ENCODE measurements at regions not wholly inside any gene's neighbourhood (a gene's known extent, or its start where the extent isn't known, plus 50 kb on each side); places are given as distances from the start of the nearest gene placed in this dataset.

GRCh38 chr2:76385943-76386342 lies 675.2 kb upstream of the GCFC2 start:
- no peak overlapping the region for H3K4me3 ChIP-seq (replicated peaks in 1 of 2; ENCODE audit: low read depth in 2 of 2, low read length in 2 of 2)
- no peak for DNase-seq (ENCODE audit: low read depth in 2 of 2)
- TF ChIP-seq, protein P1, sequence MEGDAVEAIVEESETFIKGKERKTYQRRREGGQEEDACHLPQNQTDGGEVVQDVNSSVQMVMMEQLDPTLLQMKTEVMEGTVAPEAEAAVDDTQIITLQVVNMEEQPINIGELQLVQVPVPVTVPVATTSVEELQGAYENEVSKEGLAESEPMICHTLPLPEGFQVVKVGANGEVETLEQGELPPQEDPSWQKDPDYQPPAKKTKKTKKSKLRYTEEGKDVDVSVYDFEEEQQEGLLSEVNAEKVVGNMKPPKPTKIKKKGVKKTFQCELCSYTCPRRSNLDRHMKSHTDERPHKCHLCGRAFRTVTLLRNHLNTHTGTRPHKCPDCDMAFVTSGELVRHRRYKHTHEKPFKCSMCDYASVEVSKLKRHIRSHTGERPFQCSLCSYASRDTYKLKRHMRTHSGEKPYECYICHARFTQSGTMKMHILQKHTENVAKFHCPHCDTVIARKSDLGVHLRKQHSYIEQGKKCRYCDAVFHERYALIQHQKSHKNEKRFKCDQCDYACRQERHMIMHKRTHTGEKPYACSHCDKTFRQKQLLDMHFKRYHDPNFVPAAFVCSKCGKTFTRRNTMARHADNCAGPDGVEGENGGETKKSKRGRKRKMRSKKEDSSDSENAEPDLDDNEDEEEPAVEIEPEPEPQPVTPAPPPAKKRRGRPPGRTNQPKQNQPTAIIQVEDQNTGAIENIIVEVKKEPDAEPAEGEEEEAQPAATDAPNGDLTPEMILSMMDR (IDR thresholded peaks at IDR 0.05; ENCODE audit: low read depth, low read length), result no peak

- H3K4me3 ChIP-seq (replicated peaks in 1 of 2; ENCODE audit: low read depth in 2 of 2, low read length in 2 of 2), result no peak overlapping the region
- TF ChIP-seq, protein P1 (IDR thresholded peaks at IDR 0.05; ENCODE audit: low read depth, low read length), result no peak
- no peak for DNase-seq (ENCODE audit: low read depth in 2 of 2)
These were observed 670.9 kb upstream of the GCFC2 start for GRCh38 chr2:76381624-76382023.

GRCh38 chr2:76378140-76378539 lies 667.4 kb upstream of the GCFC2 start:
- H3K4me3 ChIP-seq (replicated peaks in 1 of 2; ENCODE audit: low read depth in 2 of 2, low read length in 2 of 2), result no peak overlapping the region
- TF ChIP-seq, protein P1 (IDR thresholded peaks at IDR 0.05; ENCODE audit: low read depth, low read length), result no peak
- no peak for DNase-seq (ENCODE audit: low read depth in 2 of 2)

DNA sequence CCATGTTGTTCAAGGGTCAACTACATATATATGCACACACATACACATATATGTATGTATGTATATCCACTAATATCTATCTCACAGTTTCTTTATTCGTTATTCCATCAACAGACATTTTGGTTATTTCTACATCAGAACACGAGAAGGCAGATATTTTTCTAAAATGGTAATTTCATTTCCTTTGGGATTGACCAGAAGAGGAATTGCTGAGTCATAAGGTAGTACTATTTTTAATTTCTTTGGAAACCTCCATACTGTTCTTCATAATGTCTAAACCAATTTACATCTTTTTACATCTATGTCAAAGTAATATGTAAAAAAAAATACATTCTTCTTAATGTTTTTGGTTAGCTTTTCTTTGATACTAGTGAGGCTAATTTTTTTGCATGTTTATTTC lies 630.7 kb upstream of the GCFC2 start:
- no peak for DNase-seq (ENCODE audit: low read depth in 2 of 2)
- no peak overlapping the region for H3K4me3 ChIP-seq (replicated peaks in 1 of 2; ENCODE audit: low read depth in 2 of 2, low read length in 2 of 2)
- TF ChIP-seq, protein P1 (IDR thresholded peaks at IDR 0.05; ENCODE audit: low read depth, low read length), result no peak

GRCh38 chr2:76332871-76333270 lies 622.2 kb upstream of the GCFC2 start:
- H3K4me3 ChIP-seq (replicated peaks in 1 of 2; ENCODE audit: low read depth in 2 of 2, low read length in 2 of 2), result no peak overlapping the region
- no peak for DNase-seq (ENCODE audit: low read depth in 2 of 2)
- TF ChIP-seq, protein P1 (IDR thresholded peaks at IDR 0.05; ENCODE audit: low read depth, low read length), result no peak

DNA sequence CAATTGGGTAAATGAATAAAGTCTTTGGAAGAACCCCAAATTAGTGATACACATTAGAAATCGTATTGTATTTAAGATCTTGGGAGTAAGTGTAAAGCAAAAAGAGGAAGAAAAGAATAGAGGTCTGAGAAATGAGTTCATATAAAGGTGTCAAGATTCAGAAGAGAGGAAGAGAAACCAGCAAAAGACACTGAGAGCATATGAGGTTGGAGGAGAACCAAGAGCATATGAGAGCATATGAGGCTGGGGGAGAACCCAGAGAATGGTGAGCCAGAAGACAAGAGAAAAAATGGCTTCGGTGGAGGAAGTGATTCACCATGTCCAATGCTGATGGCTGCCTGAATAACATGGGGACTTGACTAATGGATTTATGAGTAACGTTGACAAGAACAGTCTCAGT lies 620.1 kb upstream of the GCFC2 start:
- no peak overlapping the region for H3K4me3 ChIP-seq (replicated peaks in 1 of 2; ENCODE audit: low read depth in 2 of 2, low read length in 2 of 2)
- TF ChIP-seq, protein P1 (IDR thresholded peaks at IDR 0.05; ENCODE audit: low read depth, low read length), result no peak
- DNase-seq (ENCODE audit: low read depth in 2 of 2), result no peak

- H3K4me3 ChIP-seq (replicated peaks in 1 of 2; ENCODE audit: low read depth in 2 of 2, low read length in 2 of 2), result no peak overlapping the region
- no peak for DNase-seq (ENCODE audit: low read depth in 2 of 2)
- TF ChIP-seq, protein P1 (IDR thresholded peaks at IDR 0.05; ENCODE audit: low read depth, low read length), result no peak
These were observed 615.9 kb upstream of the GCFC2 start for GRCh38 chr2:76326636-76327035.

Data from cardiac fibroblast (primary cell).